Caco-2 (cell line): ENCODE measurements at regions not wholly inside any gene's neighbourhood (a gene's known extent, or its start where the extent isn't known, plus 50 kb on each side); places are given as distances from the start of the nearest gene placed in this dataset.
A peak's percentile ranks its signal among the peaks of the same experiment; 100 is the strongest.

Source experiments
- BruUV-seq: library from RNA; stranded (reverse); fragments of 400-500 nt; replicated peaks from 2 replicates; lab custom pipeline; 2021; lab: Mats Ljungman, UMichigan
- CTCF ChIA-PET: fragments of 300-600 bp; sonication (Branson Sonifier 250); formaldehyde crosslinking; loops from one replicate; lab custom pipeline; 2022; ENCODE audit warnings: antibody characterized with exemption; lab: Charles Lee
- POLR2A ChIA-PET: fragments of 300-600 bp; sonication (Branson Sonifier 250); formaldehyde crosslinking; loops from one replicate; lab custom pipeline; 2022; ENCODE audit warnings: antibody characterized with exemption; lab: Charles Lee
- DNase-seq, 2 experiments: peaks; one replicate each; pipeline versions ENCODE4 v3.0.0 to v3.0.0-alpha.2; 2020 to 2022
- H3K27me3 ChIP-seq: replicated peaks from 2 replicates; pipeline ENCODE4 v1.6.0; 2011; ENCODE audit warnings: low read length; ENCODE audit not compliant: control insufficient read depth, insufficient read depth
- H3K36me3 ChIP-seq: 2 replicates; pipeline ENCODE4 v1.5.1; 2011; ENCODE audit warnings: low read length; ENCODE audit not compliant: control insufficient read depth, insufficient read depth
- H3K4me1 ChIP-seq: fragments of 250-450 bp; sonication (Bioruptor Pico); 2 replicates; pipeline ENCODE4 v1.5.1; 2020; ENCODE audit warnings: mild to moderate bottlenecking
- H3K4me3 ChIP-seq: 2 replicates; pipeline ENCODE4 v1.5.1; 2011; ENCODE audit warnings: low read depth, mild to moderate bottlenecking, control low read depth, low read length
- H3K9me3 ChIP-seq: fragments of 250-450 bp; sonication (Bioruptor Pico); 2 replicates; pipeline ENCODE4 v1.5.1; 2020; ENCODE audit warnings: mild to moderate bottlenecking, moderate library complexity
- H3K27ac Mint-ChIP-seq: one replicate; pipeline ENCODE4 v1.8.0; 2022; ENCODE audit warnings: mixed read lengths; ENCODE audit not compliant: unreplicated experiment
- H3K27me3 Mint-ChIP-seq: one replicate; pipeline ENCODE4 v1.8.0; 2022; ENCODE audit warnings: mixed read lengths; ENCODE audit not compliant: insufficient read depth, unreplicated experiment
- H3K36me3 Mint-ChIP-seq: one replicate; pipeline ENCODE4 v1.8.0; 2022; ENCODE audit warnings: mild to moderate bottlenecking, mixed read lengths; ENCODE audit not compliant: insufficient read depth, unreplicated experiment
- H3K4me1 Mint-ChIP-seq: one replicate; pipeline ENCODE4 v1.8.0; 2022; ENCODE audit warnings: low read depth, mixed read lengths; ENCODE audit not compliant: unreplicated experiment
- H3K4me3 Mint-ChIP-seq: one replicate; pipeline ENCODE4 v1.8.0; 2022; ENCODE audit warnings: mild to moderate bottlenecking, moderate library complexity, mixed read lengths; ENCODE audit not compliant: unreplicated experiment
- H3K9me3 Mint-ChIP-seq: one replicate; pipeline ENCODE4 v1.8.0; 2022; ENCODE audit warnings: mixed read lengths; ENCODE audit not compliant: unreplicated experiment
- intact Hi-C: fragments of 100-400 bp; cut with micrococcal nuclease; formaldehyde crosslinking; loops from one replicate; pipeline ENCODE4 v1.10.0; 2022; ENCODE audit not compliant: unreplicated experiment
- TF ChIP-seq, protein P1 (sequence below), 2 experiments: fragments of 200-600 bp in 1 of 2; IDR thresholded peaks; 1 replicate in 1 of 2; 2 replicates in 1 of 2; pipeline versions ENCODE4 v1.5.1 to v1.8.0; 2011 to 2022; ENCODE audit warnings: antibody characterized with exemption in 1 of 2, control low read depth in 1 of 2, inconsistent platforms in 1 of 2, low read depth in 1 of 2, low read length in 1 of 2, mild to moderate bottlenecking in 1 of 2, moderate library complexity in 1 of 2; ENCODE audit not compliant: insufficient read depth in 1 of 2, severe bottlenecking in 1 of 2, unreplicated experiment in 1 of 2

GRCh38 chrX:110418316-110419235 is 59.9 kb downstream of the RTL9 start:
- TF ChIP-seq, protein P1, sequence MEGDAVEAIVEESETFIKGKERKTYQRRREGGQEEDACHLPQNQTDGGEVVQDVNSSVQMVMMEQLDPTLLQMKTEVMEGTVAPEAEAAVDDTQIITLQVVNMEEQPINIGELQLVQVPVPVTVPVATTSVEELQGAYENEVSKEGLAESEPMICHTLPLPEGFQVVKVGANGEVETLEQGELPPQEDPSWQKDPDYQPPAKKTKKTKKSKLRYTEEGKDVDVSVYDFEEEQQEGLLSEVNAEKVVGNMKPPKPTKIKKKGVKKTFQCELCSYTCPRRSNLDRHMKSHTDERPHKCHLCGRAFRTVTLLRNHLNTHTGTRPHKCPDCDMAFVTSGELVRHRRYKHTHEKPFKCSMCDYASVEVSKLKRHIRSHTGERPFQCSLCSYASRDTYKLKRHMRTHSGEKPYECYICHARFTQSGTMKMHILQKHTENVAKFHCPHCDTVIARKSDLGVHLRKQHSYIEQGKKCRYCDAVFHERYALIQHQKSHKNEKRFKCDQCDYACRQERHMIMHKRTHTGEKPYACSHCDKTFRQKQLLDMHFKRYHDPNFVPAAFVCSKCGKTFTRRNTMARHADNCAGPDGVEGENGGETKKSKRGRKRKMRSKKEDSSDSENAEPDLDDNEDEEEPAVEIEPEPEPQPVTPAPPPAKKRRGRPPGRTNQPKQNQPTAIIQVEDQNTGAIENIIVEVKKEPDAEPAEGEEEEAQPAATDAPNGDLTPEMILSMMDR (IDR thresholded peaks at IDR 0.05; ENCODE audit: insufficient read depth in 1 of 2, low read depth in 1 of 2, low read length in 1 of 2, severe bottlenecking in 1 of 2, unreplicated experiment in 1 of 2) = peak in 1 of 2 experiments; percentile 44
- Histone ChIP-seq H3K36me3 (no peaks in the 10 kb centered on the region), H3K27me3 (no peaks in the 10 kb centered on the region), H3K9me3 (no peaks in the 10 kb centered on the region), H3K4me1 (no peaks in the 10 kb centered on the region), H3K4me3 (no peak overlapping the region)
- peaks cover 3% of the 10 kb centered on the region for H3K36me3 Mint-ChIP-seq
- H3K27ac Mint-ChIP-seq = no peak overlapping the region
- ChIA-PET CTCF (interaction anchor here (1.6 to 2.1 kb wide), 2 partner anchors 258 to 429 kb away, joined by 5 read pairs; no protein-coding TSS in a partner anchor), POLR2A (no interaction called here)
- H3K27me3 Mint-ChIP-seq = no peaks in the 10 kb centered on the region
- intact Hi-C loops = loop anchor here (10.0 kb wide), 1 partner anchor 504 kb away; no protein-coding TSS in a partner anchor
- H3K4me1 Mint-ChIP-seq = no peaks in the 10 kb centered on the region
- no TSS peak for BruUV-seq
- H3K4me3 Mint-ChIP-seq = no peak overlapping the region
- no peaks in the 10 kb centered on the region for H3K9me3 Mint-ChIP-seq
- DNase-seq = peak; percentile 25 to 34

GRCh38 chrX:110419512-110419911 is 60.9 kb downstream of the RTL9 start:
- Mint-ChIP-seq H3K4me3 (no peak overlapping the region), H3K9me3 (no peaks in the 10 kb centered on the region), H3K4me1 (no peaks in the 10 kb centered on the region), H3K36me3 (no peaks in the 10 kb centered on the region), H3K27me3 (no peaks in the 10 kb centered on the region), H3K27ac (no peak overlapping the region)
- no peaks in the 10 kb centered on the region for H3K9me3 ChIP-seq
- no peak overlapping the region for H3K4me3 ChIP-seq
- no peaks in the 10 kb centered on the region for H3K36me3 ChIP-seq
- TF ChIP-seq, protein P1 (IDR thresholded peaks at IDR 0.05; ENCODE audit: insufficient read depth in 1 of 2, low read depth in 1 of 2, low read length in 1 of 2, severe bottlenecking in 1 of 2, unreplicated experiment in 1 of 2) = no peak
- intact Hi-C loops = loop anchor here (10.0 kb wide), 1 partner anchor 505 kb away; no protein-coding TSS in a partner anchor
- POLR2A ChIA-PET = no interaction called here
- no peaks in the 10 kb centered on the region for H3K4me1 ChIP-seq
- BruUV-seq = no TSS peak
- no peak for DNase-seq
- CTCF ChIA-PET = interaction anchor here (1.6 to 2.1 kb wide), 2 partner anchors 259 to 428 kb away, joined by 5 read pairs; no protein-coding TSS in a partner anchor
- no peaks in the 10 kb centered on the region for H3K27me3 ChIP-seq

DNA sequence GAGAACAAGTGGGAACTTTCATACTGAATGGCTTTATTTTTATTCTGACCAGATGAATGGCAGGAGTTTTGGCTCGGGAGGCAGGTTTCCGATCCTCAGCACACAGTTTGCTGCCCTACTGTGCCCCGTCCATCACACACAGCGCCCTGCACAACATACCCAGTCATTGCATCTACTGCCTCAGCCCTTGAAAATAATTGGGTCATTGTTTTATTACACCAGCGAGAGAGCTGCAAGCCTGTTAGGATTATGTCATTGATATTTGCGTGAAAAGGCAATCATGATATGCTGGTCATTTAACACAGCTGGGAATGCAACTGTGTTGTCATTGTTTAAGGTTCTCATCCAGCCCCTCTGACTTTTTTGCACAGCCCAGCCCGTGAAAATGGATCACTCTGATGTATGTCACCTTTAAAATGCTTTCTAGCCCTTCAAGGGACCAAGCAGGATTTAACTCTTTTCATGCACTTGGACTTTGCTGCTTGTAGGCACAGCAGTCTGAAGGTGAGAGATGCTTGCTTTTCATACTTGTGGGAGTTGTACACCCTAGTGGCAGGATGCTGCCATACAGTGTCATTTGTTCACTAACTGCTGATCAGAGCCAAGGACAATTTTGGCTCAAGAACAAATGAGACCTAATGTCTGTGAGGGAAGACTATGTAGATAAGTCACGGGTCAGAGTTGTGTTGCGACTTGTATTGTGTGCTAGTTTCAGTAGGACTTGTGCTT is 62.3 kb downstream of the RTL9 start:
- no peaks in the 10 kb centered on the region for H3K9me3 ChIP-seq
- Mint-ChIP-seq H3K4me3 (no peak overlapping the region), H3K4me1 (no peaks in the 10 kb centered on the region), H3K36me3 (no peaks in the 10 kb centered on the region), H3K9me3 (no peaks in the 10 kb centered on the region), H3K27me3 (no peaks in the 10 kb centered on the region), H3K27ac (no peak overlapping the region)
- H3K27me3 ChIP-seq = no peaks in the 10 kb centered on the region
- CTCF ChIA-PET = no interaction called here
- no peak for DNase-seq
- intact Hi-C loops = no loop called here
- TF ChIP-seq, protein P1 (IDR thresholded peaks at IDR 0.05; ENCODE audit: insufficient read depth in 1 of 2, low read depth in 1 of 2, low read length in 1 of 2, severe bottlenecking in 1 of 2, unreplicated experiment in 1 of 2) = peak; percentile 26 to 46
- H3K36me3 ChIP-seq = no peaks in the 10 kb centered on the region
- H3K4me1 ChIP-seq = no peaks in the 10 kb centered on the region
- no TSS peak for BruUV-seq
- no peak overlapping the region for H3K4me3 ChIP-seq
- POLR2A ChIA-PET = no interaction called here
